Keratinocyte (primary cell): ENCODE measurements at regions not wholly inside any gene's neighbourhood (a gene's known extent, or its start where the extent isn't known, plus 50 kb on each side); places are given as distances from the start of the nearest gene placed in this dataset.
"Not testable (repeated sequence)": the region's sequence is repeated elsewhere in the genome, so short reads cannot be mapped to it uniquely, and the experiment has no call there.

ENCODE experiments used
- DNase-seq: peaks from one replicate; pipeline ENCODE4 v3.0.0-alpha.2; 2011; ENCODE audit warnings: low read depth, missing footprints, low spot score
- FAIRE-seq: peaks from 2 replicates; lab custom pipeline; 2011; peaks lifted over from hg19 to GRCh38; lab: Jason Lieb, UNC
- H2AFZ ChIP-seq: 2 replicates; pipeline ENCODE4 v1.6.0; 2012; ENCODE audit warnings: low read length, control low read depth, inconsistent platforms; ENCODE audit not compliant: control insufficient read depth
- H3K27ac ChIP-seq: 2 replicates; pipeline ENCODE4 v1.5.1; 2011; ENCODE audit warnings: low read length; ENCODE audit not compliant: control insufficient read depth, insufficient read depth
- H3K27me3 ChIP-seq: 3 replicates; pipeline ENCODE4 v1.6.0; 2011; ENCODE audit warnings: low read length; ENCODE audit not compliant: control insufficient read depth, insufficient read depth; ENCODE audit errors: extremely low read depth
- H3K36me3 ChIP-seq, 2 experiments: 2 replicates in 1 of 2; 3 replicates in 1 of 2; pipeline ENCODE4 v1.5.1; 2011; ENCODE audit warnings: low read length in 2 of 2, mild to moderate bottlenecking in 1 of 2; ENCODE audit not compliant: control insufficient read depth in 2 of 2, insufficient read depth in 2 of 2; ENCODE audit errors: extremely low read depth in 1 of 2
- H3K4me1 ChIP-seq: 3 replicates; pipeline ENCODE4 v1.5.1; 2011; ENCODE audit warnings: low read length; ENCODE audit not compliant: control insufficient read depth, insufficient read depth; ENCODE audit errors: extremely low read depth
- H3K4me2 ChIP-seq: 3 replicates; pipeline ENCODE4 v1.6.0; 2011; ENCODE audit warnings: low read depth, low read length; ENCODE audit not compliant: control insufficient read depth, insufficient read depth; ENCODE audit errors: extremely low read depth
- H3K4me3 ChIP-seq, 3 experiments: fragments of 200-600 bp in 1 of 3; sonication (generic) in 1 of 3; 2 replicates in 2 of 3; 3 replicates in 1 of 3; pipeline ENCODE4 v1.5.1; 2011 to 2016; ENCODE audit warnings: low read length in 3 of 3, mild to moderate bottlenecking in 3 of 3, control low read depth in 2 of 3, inconsistent platforms in 1 of 3, low read depth in 1 of 3, mixed read lengths in 1 of 3, mixed run types in 1 of 3, moderate library complexity in 1 of 3; ENCODE audit not compliant: control insufficient read depth in 2 of 3, insufficient read depth in 2 of 3; ENCODE audit errors: extremely low read depth in 1 of 3
- H3K79me2 ChIP-seq: 2 replicates; pipeline ENCODE4 v1.6.0; 2012; ENCODE audit warnings: low read length; ENCODE audit not compliant: control insufficient read depth, insufficient read depth
- H3K9ac ChIP-seq: 3 replicates; pipeline ENCODE4 v1.6.0; 2011; ENCODE audit warnings: low read length; ENCODE audit not compliant: control insufficient read depth, insufficient read depth; ENCODE audit errors: extremely low read depth
- H3K9me1 ChIP-seq: 3 replicates; pipeline ENCODE4 v1.6.0; 2011; ENCODE audit warnings: low read length; ENCODE audit not compliant: control insufficient read depth, insufficient read depth; ENCODE audit errors: extremely low read depth
- H3K9me3 ChIP-seq: 2 replicates; pipeline ENCODE4 v1.5.1; 2012; ENCODE audit warnings: low read depth, low read length; ENCODE audit not compliant: control insufficient read depth
- H4K20me1 ChIP-seq: 3 replicates; pipeline ENCODE4 v1.6.0; 2011; ENCODE audit warnings: low read length; ENCODE audit not compliant: control insufficient read depth, insufficient read depth; ENCODE audit errors: extremely low read depth
- dilution Hi-C: fragments of 300-500 bp; cut with MboI; formaldehyde crosslinking; loops from one replicate; pipeline ENCODE4 v1.7.0; 2020; ENCODE audit warnings: low sequenced_read_pairs; ENCODE audit not compliant: extremely low pct_ligation_motif_present

DNA sequence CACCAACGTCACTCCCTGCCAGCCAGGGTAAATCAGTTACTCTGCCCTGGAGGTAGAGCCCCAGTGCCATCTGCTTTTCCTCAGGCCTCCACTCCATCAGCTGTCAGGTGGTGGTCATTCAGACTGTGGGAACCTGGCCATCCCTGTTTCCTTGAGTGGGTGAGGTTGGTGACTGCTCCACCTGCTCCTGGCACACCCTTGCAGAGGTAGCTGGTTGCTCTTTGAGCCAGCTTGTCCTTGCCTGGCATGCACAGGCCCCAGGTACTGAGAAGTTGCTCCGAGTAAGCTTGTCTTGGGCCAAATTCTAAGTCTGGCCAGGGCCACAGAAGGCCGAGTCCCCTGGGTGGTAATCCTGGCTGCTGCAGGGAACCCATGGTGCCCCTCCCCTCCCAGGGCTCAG is 248.3 kb downstream of the CWH43 start:
- H2AFZ ChIP-seq, H3K27ac ChIP-seq, H3K9me1 ChIP-seq, H3K36me3 ChIP-seq, H3K27me3 ChIP-seq, dilution Hi-C loops, H3K9me3 ChIP-seq, H4K20me1 ChIP-seq, DNase-seq, FAIRE-seq, H3K4me3 ChIP-seq, H3K9ac ChIP-seq, H3K79me2 ChIP-seq, H3K4me1 ChIP-seq, H3K4me2 ChIP-seq: not testable (repeated sequence)

DNA sequence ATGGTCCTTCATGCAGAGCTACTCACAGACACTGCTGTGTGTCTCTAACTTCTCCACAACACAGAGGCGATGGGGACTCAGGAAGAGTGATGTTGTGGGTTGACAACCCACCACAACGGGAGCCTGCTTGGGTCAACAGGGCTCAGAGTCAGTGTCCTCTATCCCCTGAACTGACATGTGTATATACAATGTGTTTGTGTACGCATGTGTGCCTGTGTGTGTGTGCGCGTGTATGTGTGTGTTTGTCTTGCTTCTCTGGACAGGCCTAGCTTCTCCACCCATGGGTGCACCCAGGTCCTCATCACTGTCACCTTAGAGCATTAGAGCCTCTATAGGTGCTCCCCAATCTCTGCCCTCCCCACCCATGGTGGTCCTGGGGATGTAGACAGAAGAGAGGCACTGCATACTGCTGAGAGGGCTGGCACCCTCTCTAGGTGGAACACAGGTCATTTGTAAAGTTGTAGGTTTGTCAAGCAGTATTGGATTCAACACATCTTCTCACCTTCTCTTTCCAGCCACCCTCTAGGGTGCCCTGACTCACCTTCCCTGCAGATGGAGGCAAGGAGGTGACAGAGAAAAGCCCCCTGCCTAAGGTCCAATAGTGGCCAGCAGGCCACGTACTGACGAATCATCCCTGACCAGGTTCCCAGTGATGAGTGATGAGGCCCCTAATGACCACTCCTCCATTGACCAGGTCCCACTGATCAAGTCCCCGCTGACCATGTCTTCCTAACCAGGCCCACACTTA is 249.5 kb downstream of the CWH43 start:
- H3K9me1 ChIP-seq, H4K20me1 ChIP-seq, DNase-seq, H3K79me2 ChIP-seq, H3K27ac ChIP-seq, H3K27me3 ChIP-seq, H3K4me2 ChIP-seq, H3K9me3 ChIP-seq, H3K36me3 ChIP-seq, H2AFZ ChIP-seq, H3K4me3 ChIP-seq, H3K4me1 ChIP-seq, dilution Hi-C loops, FAIRE-seq, H3K9ac ChIP-seq: not testable (repeated sequence)

GRCh38 chr4:49236474-49236873 is 250.4 kb downstream of the CWH43 start:
- H3K9me1 ChIP-seq, DNase-seq, H3K4me1 ChIP-seq, H3K4me2 ChIP-seq, H3K36me3 ChIP-seq, FAIRE-seq, dilution Hi-C loops, H3K9me3 ChIP-seq, H4K20me1 ChIP-seq, H3K4me3 ChIP-seq, H3K79me2 ChIP-seq, H2AFZ ChIP-seq, H3K9ac ChIP-seq, H3K27me3 ChIP-seq, H3K27ac ChIP-seq: not testable (repeated sequence)

- H3K9me3 ChIP-seq, H3K4me2 ChIP-seq, H2AFZ ChIP-seq, dilution Hi-C loops, H3K9ac ChIP-seq, H3K4me3 ChIP-seq, H3K36me3 ChIP-seq, H3K9me1 ChIP-seq, H3K27me3 ChIP-seq, FAIRE-seq, H4K20me1 ChIP-seq, H3K4me1 ChIP-seq, H3K27ac ChIP-seq, DNase-seq, H3K79me2 ChIP-seq: not testable (repeated sequence)
Measured at GRCh38 chr4:49241295-49241694, 255.2 kb downstream of the CWH43 start.

DNA sequence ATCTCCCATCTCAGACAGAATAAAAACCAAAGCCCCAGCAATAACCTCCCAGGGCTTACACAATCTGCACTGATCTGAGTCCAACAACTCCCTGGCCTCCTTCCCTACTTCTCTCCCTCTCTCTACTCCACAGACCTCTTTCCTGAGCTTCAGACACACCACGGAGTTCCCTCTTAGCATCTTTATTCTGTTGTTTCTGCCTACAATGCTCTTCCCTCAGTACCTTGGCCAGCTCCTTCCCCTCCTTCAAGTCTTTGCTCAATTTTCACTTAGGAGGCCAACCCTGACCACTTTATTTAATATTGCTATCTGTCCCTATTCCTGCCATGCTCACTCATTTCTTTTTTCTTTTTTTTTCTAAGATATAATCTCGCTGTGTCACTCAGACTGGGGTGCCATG is 276.7 kb downstream of the CWH43 start:
- H3K79me2 ChIP-seq, H3K27ac ChIP-seq, dilution Hi-C loops, H4K20me1 ChIP-seq, H3K9me1 ChIP-seq, H3K27me3 ChIP-seq, H3K9ac ChIP-seq, H3K4me1 ChIP-seq, DNase-seq, FAIRE-seq, H3K36me3 ChIP-seq, H3K4me2 ChIP-seq, H3K9me3 ChIP-seq, H3K4me3 ChIP-seq, H2AFZ ChIP-seq: not testable (repeated sequence)
